CD14-positive monocyte (primary cell): ENCODE measurements at regions not wholly inside any gene's neighbourhood (a gene's known extent, or its start where the extent isn't known, plus 50 kb on each side); places are given as distances from the start of the nearest gene placed in this dataset.
A peak's percentile ranks its signal among the peaks of the same experiment; 100 is the strongest.

ENCODE experiments used
- DNase-seq, 3 donors: peaks; one replicate each; pipeline ENCODE4 v3.0.0-alpha.2; 2011 to 2022
- H2AFZ ChIP-seq: 2 replicates; pipeline ENCODE4 v1.6.0; 2012; ENCODE audit warnings: mild to moderate bottlenecking, low read depth, low read length, inconsistent platforms; ENCODE audit not compliant: insufficient read depth, poor library complexity, severe bottlenecking
- H3K27ac ChIP-seq, 2 donors: 1 replicate in 1 of 2; 2 replicates in 1 of 2; pipeline ENCODE4 v1.5.1; 2012 to 2013; ENCODE audit warnings: low read length in 2 of 2, control low read depth in 1 of 2, inconsistent platforms in 1 of 2, low read depth in 1 of 2, mild to moderate bottlenecking in 1 of 2
- H3K27me3 ChIP-seq, 2 donors: one replicate each; pipeline versions ENCODE4 v1.6.0 to v1.6.1; 2011 to 2013; ENCODE audit warnings: low read length in 2 of 2; ENCODE audit not compliant: control insufficient read depth in 2 of 2, insufficient read depth in 2 of 2
- H3K36me3 ChIP-seq, 2 donors: replicated peaks in 1 of 2; 1 replicate in 1 of 2; 2 replicates in 1 of 2; pipeline versions ENCODE4 v1.5.1 to v1.6.1; 2012 to 2013; ENCODE audit warnings: low read length in 2 of 2, control low read depth in 1 of 2, inconsistent platforms in 1 of 2, mild to moderate bottlenecking in 1 of 2; ENCODE audit not compliant: insufficient read depth in 2 of 2, control insufficient read depth in 1 of 2
- H3K4me1 ChIP-seq, 2 donors: 1 replicate in 1 of 2; 2 replicates in 1 of 2; pipeline versions ENCODE4 v1.5.1 to v1.6.1; 2012 to 2013; ENCODE audit warnings: low read length in 2 of 2, control low read depth in 1 of 2, inconsistent platforms in 1 of 2, mild to moderate bottlenecking in 1 of 2, moderate library complexity in 1 of 2; ENCODE audit not compliant: insufficient read depth in 2 of 2, control insufficient read depth in 1 of 2
- H3K4me2 ChIP-seq: replicated peaks from 2 replicates; pipeline ENCODE3; 2012; ENCODE audit warnings: low read length, moderate library complexity, mild to moderate bottlenecking; ENCODE audit not compliant: poor library complexity, severe bottlenecking; ENCODE audit errors: extremely low read depth
- H3K4me3 ChIP-seq, 3 experiments: fragments of 200-600 bp in 1 of 3; sonication (generic) in 1 of 3; replicated peaks in 1 of 3; 1 replicate in 2 of 3; 2 replicates in 1 of 3; pipeline ENCODE4 v1.5.1; 2011 to 2013; ENCODE audit warnings: low read length in 3 of 3, mild to moderate bottlenecking in 3 of 3, control low read depth in 2 of 3, low read depth in 2 of 3, inconsistent platforms in 1 of 3, moderate library complexity in 1 of 3
- H3K79me2 ChIP-seq: 2 replicates; pipeline ENCODE4 v1.6.0; 2012; ENCODE audit warnings: mild to moderate bottlenecking, control low read depth, inconsistent platforms, low read length, moderate library complexity; ENCODE audit not compliant: insufficient read depth
- H3K9ac ChIP-seq: 2 replicates; pipeline ENCODE4 v1.6.0; 2017; ENCODE audit warnings: low read length, mild to moderate bottlenecking; ENCODE audit not compliant: insufficient read depth, poor library complexity, severe bottlenecking
- H3K9me3 ChIP-seq, 2 donors: replicated peaks in 1 of 2; 1 replicate in 1 of 2; 2 replicates in 1 of 2; pipeline versions ENCODE4 v1.5.1 to v1.6.1; 2012 to 2013; ENCODE audit warnings: low read length in 2 of 2, control low read depth in 1 of 2; ENCODE audit not compliant: control insufficient read depth in 1 of 2, insufficient read depth in 1 of 2
- H4K20me1 ChIP-seq: 2 replicates; pipeline ENCODE4 v1.6.0; 2012; ENCODE audit warnings: mild to moderate bottlenecking, low read length, control low read depth, moderate library complexity; ENCODE audit not compliant: insufficient read depth
- H3K27ac Mint-ChIP-seq, 7 donors: one replicate each; pipeline ENCODE4 v1.8.0; 2020; ENCODE audit warnings: mild to moderate bottlenecking in 7 of 7, mixed read lengths in 7 of 7, moderate library complexity in 6 of 7, inconsistent platforms in 2 of 7
- H3K27me3 Mint-ChIP-seq, 3 donors: one replicate each; pipeline ENCODE4 v1.8.0; 2021 to 2022; ENCODE audit warnings: low read depth in 3 of 3, mild to moderate bottlenecking in 3 of 3, mixed read lengths in 3 of 3, moderate library complexity in 3 of 3, inconsistent platforms in 1 of 3
- H3K36me3 Mint-ChIP-seq, 2 donors: one replicate each; pipeline ENCODE4 v1.8.0; 2020; ENCODE audit warnings: mixed read lengths in 2 of 2, inconsistent platforms in 1 of 2, mild to moderate bottlenecking in 1 of 2
- H3K4me1 Mint-ChIP-seq: one replicate; pipeline ENCODE4 v1.8.0; 2020; ENCODE audit warnings: mild to moderate bottlenecking, mixed read lengths
- H3K4me3 Mint-ChIP-seq, 2 donors: one replicate each; pipeline ENCODE4 v1.8.0; 2020; ENCODE audit warnings: mild to moderate bottlenecking in 2 of 2, mixed read lengths in 2 of 2, moderate library complexity in 1 of 2
- H3K9me3 Mint-ChIP-seq, 7 donors: one replicate each; pipeline ENCODE4 v1.8.0; 2020 to 2022; ENCODE audit warnings: mixed read lengths in 7 of 7, mild to moderate bottlenecking in 6 of 7, moderate library complexity in 6 of 7, inconsistent platforms in 2 of 7
- CTCF ChIP-seq: fragments of 200-600 bp; IDR thresholded peaks from one replicate; pipeline ENCODE4 v1.8.0; 2022; ENCODE audit warnings: antibody characterized with exemption, mild to moderate bottlenecking
- WGBS: methylation state at CpG from one replicate; pipeline ENCODE4 v1.1.5; 2013; ENCODE audit warnings: missing lambda C conversion rate; ENCODE audit not compliant: insufficient coverage; 5-methylcytosine and 5-hydroxymethylcytosine counted together
- intact Hi-C, 2 donors: fragments of 100-400 bp; cut with micrococcal nuclease; formaldehyde crosslinking; loops; one replicate each; pipeline versions ENCODE4 v1.15.0 to v1.15.1; 2023

GRCh38 chr3:19711160-19711782, 222.7 kb downstream of the EFHB start:
- intact Hi-C loops: no loop called here
- DNase-seq: no peak
- no peak overlapping the region for H2AFZ ChIP-seq
- no peaks in the 10 kb centered on the region for H3K36me3 Mint-ChIP-seq
- no peaks in the 10 kb centered on the region for H3K27me3 ChIP-seq
- H4K20me1 ChIP-seq: no peaks in the 10 kb centered on the region
- no peak overlapping the region for H3K4me3 ChIP-seq
- no peaks in the 10 kb centered on the region for H3K9me3 ChIP-seq
- H3K4me2 ChIP-seq: no peak overlapping the region
- no peaks in the 10 kb centered on the region for H3K36me3 ChIP-seq
- H3K4me1 ChIP-seq: no peaks in the 10 kb centered on the region
- no peak overlapping the region for H3K4me3 Mint-ChIP-seq
- H3K9me3 Mint-ChIP-seq: peaks cover 0 to 5% (median 2%) of the 10 kb centered on the region in 7 donors
- H3K9ac ChIP-seq: no peak overlapping the region
- no peak for TF ChIP-seq CTCF
- no peaks in the 10 kb centered on the region for H3K27me3 Mint-ChIP-seq
- H3K79me2 ChIP-seq: no peaks in the 10 kb centered on the region
- no peak overlapping the region for H3K27ac ChIP-seq
- no peak overlapping the region for H3K27ac Mint-ChIP-seq
- H3K4me1 Mint-ChIP-seq: no peaks in the 10 kb centered on the region

GRCh38 chr3:19702416-19703078, 231.5 kb downstream of the EFHB start:
- Mint-ChIP-seq H3K36me3 (no peaks in the 10 kb centered on the region), H3K27me3 (peaks cover 0 to 2% (median 2%) of the 10 kb centered on the region in 3 donors), H3K27ac (no peak overlapping the region), H3K4me3 (peak overlapping the region; percentile 14 to 64), H3K9me3 (peaks cover 5 to 19% (median 12%) of the 10 kb centered on the region in 7 donors), H3K4me1 (no peaks in the 10 kb centered on the region)
- H3K27ac ChIP-seq: no peak overlapping the region
- no peak for DNase-seq
- H3K9ac ChIP-seq: no peak overlapping the region
- H3K79me2 ChIP-seq: no peaks in the 10 kb centered on the region
- no peak overlapping the region for H3K4me2 ChIP-seq
- TF ChIP-seq CTCF: no peak
- no peak overlapping the region for H2AFZ ChIP-seq
- WGBS: 92% methylated on average over 48 of the region's 60 CpGs
- H3K4me3 ChIP-seq: no peak overlapping the region
- peaks cover 0 to 8% of the 10 kb centered on the region in 2 donors for H3K9me3 ChIP-seq
- no peaks in the 10 kb centered on the region for H3K27me3 ChIP-seq
- intact Hi-C loops: no loop called here
- H4K20me1 ChIP-seq: no peaks in the 10 kb centered on the region
- no peaks in the 10 kb centered on the region for H3K4me1 ChIP-seq
- no peaks in the 10 kb centered on the region for H3K36me3 ChIP-seq
